ENCODE measurements at regions not wholly inside any gene's neighbourhood (a gene's known extent, or its start where the extent isn't known, plus 50 kb on each side); places are given as distances from the start of the nearest gene placed in this dataset.
"Not testable (repeated sequence)": the region's sequence is repeated elsewhere in the genome, so short reads cannot be mapped to it uniquely, and the experiment has no call there.

DNA sequence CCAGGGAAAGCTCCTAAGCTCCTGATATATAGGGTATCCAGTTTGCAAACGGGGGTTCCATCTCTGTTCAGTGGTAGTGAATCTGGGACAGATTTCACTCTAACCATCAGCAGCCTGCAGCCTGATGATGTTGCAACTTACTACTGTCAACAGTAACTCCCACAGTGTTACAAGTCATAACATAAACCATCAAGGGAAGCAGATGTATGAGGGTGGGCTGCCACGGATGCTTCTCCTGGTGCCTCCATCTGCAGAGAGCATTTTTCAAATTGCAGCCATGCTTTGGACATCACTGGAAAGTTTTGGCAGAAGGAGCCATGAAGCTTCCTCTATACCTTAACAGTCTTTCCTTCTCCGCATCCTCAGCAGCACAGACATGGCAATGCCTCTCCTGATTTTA, 234.5 kb downstream of the ANKRD36B start:
- Histone ChIP-seq H3K9me3 (ENCODE audit: control insufficient read depth, low read length) (no peaks in the 10 kb centered on the region), H3K4me3 (ENCODE audit: low read length) (no peak overlapping the region), H3K9ac (ENCODE audit: low read length) (no peak overlapping the region), H3K4me1 (ENCODE audit: control insufficient read depth, insufficient read depth, low read length) (no peaks in the 10 kb centered on the region), H3K27me3 (replicated peaks; ENCODE audit: control insufficient read depth, insufficient read depth, low read length) (peaks cover 68% of the 10 kb centered on the region), H3K36me3 (ENCODE audit: control insufficient read depth, insufficient read depth, low read length, severe bottlenecking) (no peaks in the 10 kb centered on the region)
- no peak for DNase-seq (ENCODE audit: low read depth)

DNA sequence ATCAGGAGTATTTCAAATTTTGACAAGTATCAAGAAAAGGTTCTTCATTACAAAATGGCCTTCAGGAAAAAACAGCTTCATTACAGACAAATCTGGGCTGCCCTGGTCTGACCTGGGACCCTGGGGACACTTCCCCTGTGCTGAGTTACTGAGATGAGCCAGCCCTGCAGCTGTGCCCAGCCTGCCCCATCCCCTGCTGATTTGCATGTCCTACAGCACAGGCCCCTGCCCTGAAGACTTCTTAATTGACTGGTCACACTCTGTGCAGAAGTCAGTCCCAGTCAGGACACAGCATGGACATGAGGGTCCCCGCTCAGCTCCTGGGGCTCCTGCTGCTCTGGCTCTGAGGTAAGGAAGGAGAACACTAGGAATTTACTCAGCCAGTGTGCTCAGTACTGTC, 235.1 kb downstream of the ANKRD36B start:
- Histone ChIP-seq H3K9me3 (ENCODE audit: control insufficient read depth, low read length) (no peaks in the 10 kb centered on the region), H3K36me3 (ENCODE audit: control insufficient read depth, insufficient read depth, low read length, severe bottlenecking) (no peaks in the 10 kb centered on the region), H3K4me3 (ENCODE audit: low read length) (no peak overlapping the region), H3K9ac (ENCODE audit: low read length) (no peak overlapping the region), H3K4me1 (ENCODE audit: control insufficient read depth, insufficient read depth, low read length) (no peaks in the 10 kb centered on the region), H3K27me3 (replicated peaks; ENCODE audit: control insufficient read depth, insufficient read depth, low read length) (peaks cover 74% of the 10 kb centered on the region)
- DNase-seq (ENCODE audit: low read depth): no peak

DNA sequence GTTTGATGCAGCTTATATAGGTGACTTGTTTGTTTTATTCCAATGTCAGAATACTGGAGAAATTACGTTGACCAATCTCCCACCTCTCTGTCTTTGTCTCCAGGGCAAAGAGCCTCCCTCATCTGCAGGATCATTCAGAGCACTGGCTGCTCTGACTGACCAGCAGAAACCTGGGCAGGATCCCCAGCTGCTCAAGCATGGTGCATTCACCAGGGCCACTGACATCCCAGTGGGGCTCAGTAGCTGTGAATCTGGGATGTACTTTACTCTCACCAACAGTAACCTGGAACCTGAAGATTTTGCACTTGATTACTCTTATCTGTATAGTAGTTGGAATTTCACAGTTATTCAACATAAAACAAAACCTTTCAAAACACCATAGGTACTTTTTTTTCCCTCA, 235.9 kb downstream of the ANKRD36 start:
- no peak overlapping the region for H3K9ac ChIP-seq (ENCODE audit: low read length)
- no peak for DNase-seq (ENCODE audit: low read depth)

DNA sequence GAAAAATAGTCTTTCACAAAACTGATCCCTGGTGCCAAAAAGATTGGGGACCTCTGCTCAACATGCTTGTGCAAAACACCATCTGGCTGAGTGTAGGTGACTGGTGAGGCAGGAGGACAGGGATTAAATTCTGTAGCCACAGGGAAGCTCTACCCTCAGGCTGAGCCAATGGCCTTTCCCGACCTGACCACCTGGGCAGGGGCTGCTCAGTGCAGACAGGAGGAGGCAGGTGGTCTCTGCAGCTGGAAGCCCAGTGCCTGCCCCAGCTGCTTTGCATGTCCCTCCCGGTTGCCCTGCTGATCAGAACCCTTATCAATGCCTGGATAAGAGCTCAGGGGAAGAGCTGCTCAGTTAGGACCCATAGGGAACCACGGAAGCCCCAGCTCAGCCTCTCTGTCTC, 235.3 kb downstream of the ANKRD36 start:
- Histone ChIP-seq H3K4me3 (ENCODE audit: low read length) (no peak overlapping the region), H3K4me1 (ENCODE audit: control insufficient read depth, insufficient read depth, low read length) (no peaks in the 10 kb centered on the region), H3K9me3 (ENCODE audit: control insufficient read depth, low read length) (no peaks in the 10 kb centered on the region), H3K9ac (ENCODE audit: low read length) (no peak overlapping the region), H3K27me3 (replicated peaks; ENCODE audit: control insufficient read depth, insufficient read depth, low read length) (peaks cover 37% of the 10 kb centered on the region), H3K36me3 (ENCODE audit: control insufficient read depth, insufficient read depth, low read length, severe bottlenecking) (no peaks in the 10 kb centered on the region)
- DNase-seq (ENCODE audit: low read depth): no peak

More for the DNA sequence above, 235.9 kb downstream of the ANKRD36 start:
- no peaks in the 10 kb centered on the region for H3K36me3 ChIP-seq (ENCODE audit: control insufficient read depth, insufficient read depth, low read length, severe bottlenecking)
- H3K27me3 ChIP-seq (replicated peaks; ENCODE audit: control insufficient read depth, insufficient read depth, low read length): peaks cover 42% of the 10 kb centered on the region
- H3K9me3 ChIP-seq (ENCODE audit: control insufficient read depth, low read length): no peaks in the 10 kb centered on the region
- H3K4me1 ChIP-seq (ENCODE audit: control insufficient read depth, insufficient read depth, low read length): no peaks in the 10 kb centered on the region
- H3K4me3 ChIP-seq (ENCODE audit: low read length): no peak overlapping the region

DNA sequence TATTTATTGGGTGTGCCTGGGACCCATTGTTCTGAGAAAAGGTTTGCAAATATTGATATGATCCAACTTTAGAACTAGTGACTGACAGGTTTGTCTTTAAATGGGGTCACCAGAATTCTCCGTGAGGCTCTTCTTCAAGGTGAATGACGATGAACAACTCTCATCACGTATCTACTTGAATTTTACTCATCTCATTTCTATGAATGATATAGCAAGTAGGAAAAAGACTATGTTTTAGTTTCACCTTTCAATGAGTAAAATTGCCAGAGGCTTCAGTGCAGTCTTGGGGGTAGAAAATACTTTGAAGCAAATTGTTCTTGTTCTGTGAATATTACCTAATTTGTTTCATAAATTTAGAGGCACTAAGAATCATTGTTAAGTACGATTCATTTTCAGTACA, 232.0 kb downstream of the ANKRD36 start:
- not testable (repeated sequence) for H3K9ac ChIP-seq (ENCODE audit: low read length); DNase-seq (ENCODE audit: low read depth); H3K4me1 ChIP-seq (ENCODE audit: control insufficient read depth, insufficient read depth, low read length); H3K9me3 ChIP-seq (ENCODE audit: control insufficient read depth, low read length); H3K4me3 ChIP-seq (ENCODE audit: low read length); H3K36me3 ChIP-seq (ENCODE audit: control insufficient read depth, insufficient read depth, low read length, severe bottlenecking)
- peaks cover 11% of the 10 kb centered on the region for H3K27me3 ChIP-seq (replicated peaks; ENCODE audit: control insufficient read depth, insufficient read depth, low read length)

DNA sequence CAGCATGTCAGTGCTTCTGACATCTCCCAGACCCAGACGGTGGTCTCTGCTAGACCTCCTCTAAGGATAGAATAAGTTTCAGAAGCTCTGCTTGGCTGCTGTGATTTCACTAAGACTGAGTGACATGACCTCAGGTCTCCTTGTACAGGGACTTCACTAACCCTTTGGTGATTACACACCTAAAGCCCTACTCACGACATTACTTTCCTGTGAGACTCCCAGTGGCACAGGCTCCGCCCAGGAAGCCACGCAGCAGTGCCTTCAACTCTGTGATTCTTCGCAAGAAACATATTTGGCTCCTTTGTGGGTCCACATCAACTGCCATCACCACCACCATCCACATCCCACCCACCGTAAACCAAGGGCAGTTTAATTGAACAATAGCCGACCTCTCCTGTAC, 220.7 kb downstream of the ANKRD36 start:
- H3K4me1 ChIP-seq (ENCODE audit: control insufficient read depth, insufficient read depth, low read length); H3K36me3 ChIP-seq (ENCODE audit: control insufficient read depth, insufficient read depth, low read length, severe bottlenecking): not testable (repeated sequence)

DNA sequence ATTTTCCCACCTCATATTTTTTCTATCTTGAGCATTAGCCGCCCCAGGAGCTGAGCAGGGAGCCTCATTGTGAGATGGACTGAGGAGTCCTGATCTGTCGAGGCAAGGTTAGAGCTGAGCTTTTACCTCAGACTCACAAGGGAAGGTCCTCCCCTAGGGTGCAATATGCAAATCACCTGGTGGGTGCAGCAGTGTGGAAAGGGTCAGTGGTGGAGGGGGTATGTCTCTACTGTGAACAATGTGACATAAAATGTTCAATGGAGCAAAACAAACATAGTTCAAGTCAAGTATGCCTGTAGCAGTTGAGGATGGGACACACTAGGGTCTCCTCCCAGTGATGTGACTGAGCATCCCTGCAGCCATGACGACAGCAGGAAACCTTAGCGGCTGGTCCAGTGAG, 219.2 kb downstream of the ANKRD36 start:
- not testable (repeated sequence) for H3K9ac ChIP-seq (ENCODE audit: low read length); DNase-seq (ENCODE audit: low read depth); H3K36me3 ChIP-seq (ENCODE audit: control insufficient read depth, insufficient read depth, low read length, severe bottlenecking); H3K4me3 ChIP-seq (ENCODE audit: low read length); H3K4me1 ChIP-seq (ENCODE audit: control insufficient read depth, insufficient read depth, low read length); H3K9me3 ChIP-seq (ENCODE audit: control insufficient read depth, low read length); H3K27me3 ChIP-seq (replicated peaks; ENCODE audit: control insufficient read depth, insufficient read depth, low read length)

More for the DNA sequence above, 220.7 kb downstream of the ANKRD36 start:
- not testable (repeated sequence) for H3K9me3 ChIP-seq (ENCODE audit: control insufficient read depth, low read length); H3K4me3 ChIP-seq (ENCODE audit: low read length); H3K9ac ChIP-seq (ENCODE audit: low read length); H3K27me3 ChIP-seq (replicated peaks; ENCODE audit: control insufficient read depth, insufficient read depth, low read length); DNase-seq (ENCODE audit: low read depth)

DNA sequence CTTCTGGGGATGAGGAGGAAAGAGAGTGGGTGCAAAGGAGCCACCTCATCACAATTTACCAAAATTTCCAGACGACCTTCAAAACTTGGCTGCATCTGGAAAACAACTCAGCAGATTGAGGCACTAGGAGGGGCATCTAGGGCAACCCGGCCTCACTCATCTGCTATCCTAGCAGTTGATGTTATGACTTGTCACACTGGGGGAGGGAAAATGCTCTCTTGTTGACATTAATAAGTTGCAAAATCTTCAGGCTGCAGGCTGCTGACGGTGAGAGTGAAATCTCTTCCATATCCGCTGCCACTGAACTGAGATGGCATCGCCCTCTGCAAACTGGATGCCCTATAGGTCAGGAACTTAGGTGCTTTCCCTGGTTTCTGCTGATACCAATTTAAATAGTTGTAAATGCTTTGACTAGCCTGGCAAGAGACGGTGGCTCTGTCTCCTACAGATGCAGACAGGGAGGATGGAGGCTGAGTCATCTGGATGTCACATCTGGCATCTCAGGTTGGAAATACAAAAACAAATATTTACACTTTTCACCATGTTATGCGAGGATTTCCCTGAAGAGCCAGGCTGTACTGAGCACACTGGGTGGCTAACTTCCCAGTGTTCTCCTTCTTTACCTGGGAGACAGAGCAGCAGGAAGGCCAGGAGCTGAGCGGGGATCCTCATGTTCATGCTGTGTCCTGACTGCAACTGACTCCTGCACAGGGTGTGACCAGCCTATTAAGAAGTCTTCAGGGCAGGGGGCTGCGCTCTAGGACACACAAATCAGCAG, 209.2 kb downstream of the ANKRD36 start:
- not testable (repeated sequence) for DNase-seq (ENCODE audit: low read depth); H3K27me3 ChIP-seq (replicated peaks; ENCODE audit: control insufficient read depth, insufficient read depth, low read length); H3K36me3 ChIP-seq (ENCODE audit: control insufficient read depth, insufficient read depth, low read length, severe bottlenecking); H3K9ac ChIP-seq (ENCODE audit: low read length); H3K4me1 ChIP-seq (ENCODE audit: control insufficient read depth, insufficient read depth, low read length); H3K4me3 ChIP-seq (ENCODE audit: low read length); H3K9me3 ChIP-seq (ENCODE audit: control insufficient read depth, low read length)

DNA sequence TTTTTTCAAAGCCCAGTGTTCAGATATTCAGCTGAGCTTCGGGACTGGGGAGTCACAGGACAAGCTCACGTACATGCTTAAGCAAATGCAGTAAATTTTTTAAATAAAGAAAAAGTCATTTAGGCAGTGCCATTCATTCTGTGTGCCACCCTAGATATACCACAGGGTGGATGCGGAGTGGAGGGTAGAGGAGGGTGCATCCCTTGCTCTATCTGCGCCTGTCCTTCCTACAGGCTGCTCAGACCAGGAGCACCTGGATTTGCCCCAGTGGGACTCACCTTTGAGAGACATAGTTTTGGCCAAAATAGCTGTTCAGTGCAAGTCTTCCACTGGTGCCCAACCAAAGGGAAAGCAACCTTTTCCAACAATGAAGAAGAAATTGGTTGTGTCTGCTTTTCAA, 202.4 kb downstream of the ANKRD36 start:
- not testable (repeated sequence) for DNase-seq (ENCODE audit: low read depth); H3K4me3 ChIP-seq (ENCODE audit: low read length); H3K4me1 ChIP-seq (ENCODE audit: control insufficient read depth, insufficient read depth, low read length); H3K27me3 ChIP-seq (replicated peaks; ENCODE audit: control insufficient read depth, insufficient read depth, low read length); H3K9ac ChIP-seq (ENCODE audit: low read length); H3K36me3 ChIP-seq (ENCODE audit: control insufficient read depth, insufficient read depth, low read length, severe bottlenecking); H3K9me3 ChIP-seq (ENCODE audit: control insufficient read depth, low read length)

DNA sequence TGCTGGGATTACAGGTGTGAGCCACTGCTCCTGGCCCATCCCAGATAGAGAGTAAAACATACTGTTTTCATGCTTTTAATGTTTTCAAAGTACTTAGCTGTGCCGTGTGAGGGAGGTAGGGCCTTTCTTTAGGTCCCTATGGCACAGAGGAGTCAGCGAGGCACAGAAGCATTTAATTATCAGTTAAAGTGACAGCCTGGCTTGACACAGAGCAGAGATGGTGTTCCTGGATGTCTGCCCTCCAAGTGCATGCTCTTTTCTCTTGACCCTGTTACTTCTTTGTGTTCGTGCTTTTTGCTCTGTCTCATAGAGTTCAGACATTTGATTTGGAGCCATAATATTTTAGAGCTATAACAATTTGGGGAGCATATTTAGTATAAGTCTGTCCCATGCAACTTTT, 199.5 kb downstream of the ANKRD36 start:
- not testable (repeated sequence) for H3K9ac ChIP-seq (ENCODE audit: low read length); H3K27me3 ChIP-seq (replicated peaks; ENCODE audit: control insufficient read depth, insufficient read depth, low read length); H3K36me3 ChIP-seq (ENCODE audit: control insufficient read depth, insufficient read depth, low read length, severe bottlenecking); H3K9me3 ChIP-seq (ENCODE audit: control insufficient read depth, low read length); H3K4me1 ChIP-seq (ENCODE audit: control insufficient read depth, insufficient read depth, low read length); DNase-seq (ENCODE audit: low read depth); H3K4me3 ChIP-seq (ENCODE audit: low read length)

DNA sequence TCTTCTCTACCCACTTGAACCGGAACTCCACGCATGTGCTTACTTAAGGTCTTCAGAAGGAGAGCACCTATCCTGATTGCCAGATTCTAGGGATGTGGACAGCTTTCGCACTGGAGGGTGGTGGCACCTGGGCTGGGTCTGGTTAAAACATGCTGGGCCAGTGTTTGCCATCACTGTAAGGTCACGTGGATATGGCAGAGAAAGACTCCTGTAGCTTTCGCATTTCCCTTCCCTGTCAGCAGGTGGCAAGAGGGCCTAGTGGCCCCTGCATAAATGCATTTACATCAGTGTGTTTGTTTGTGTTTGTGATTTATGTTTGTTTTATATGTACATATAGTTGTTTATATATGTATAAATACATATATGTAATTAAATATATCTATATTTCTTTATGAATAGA, 192.5 kb downstream of the ANKRD36 start:
- not testable (repeated sequence) for H3K4me1 ChIP-seq (ENCODE audit: control insufficient read depth, insufficient read depth, low read length); H3K9me3 ChIP-seq (ENCODE audit: control insufficient read depth, low read length); H3K36me3 ChIP-seq (ENCODE audit: control insufficient read depth, insufficient read depth, low read length, severe bottlenecking); H3K9ac ChIP-seq (ENCODE audit: low read length); H3K27me3 ChIP-seq (replicated peaks; ENCODE audit: control insufficient read depth, insufficient read depth, low read length); H3K4me3 ChIP-seq (ENCODE audit: low read length); DNase-seq (ENCODE audit: low read depth)

DNA sequence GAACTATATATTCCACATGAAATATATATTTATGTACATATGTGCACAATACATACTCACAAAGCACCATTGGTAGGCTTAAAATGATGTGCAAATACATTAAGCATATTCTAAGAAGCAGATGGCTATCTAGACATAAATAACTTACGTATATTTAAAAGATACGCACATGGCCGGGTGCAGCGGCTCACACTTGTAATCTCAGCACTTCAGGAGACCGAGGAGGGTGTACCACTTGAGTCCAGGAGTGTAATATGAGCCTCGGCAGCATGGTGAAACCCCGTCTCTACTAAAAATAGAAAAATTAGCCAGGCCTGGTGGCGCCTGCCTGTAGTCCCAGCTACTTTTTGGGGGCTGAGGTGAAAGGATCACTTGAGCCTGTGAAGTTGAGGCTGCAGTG, 189.9 kb downstream of the ANKRD36 start:
- not testable (repeated sequence) for H3K4me3 ChIP-seq (ENCODE audit: low read length); H3K9ac ChIP-seq (ENCODE audit: low read length); H3K9me3 ChIP-seq (ENCODE audit: control insufficient read depth, low read length); H3K4me1 ChIP-seq (ENCODE audit: control insufficient read depth, insufficient read depth, low read length); H3K27me3 ChIP-seq (replicated peaks; ENCODE audit: control insufficient read depth, insufficient read depth, low read length); H3K36me3 ChIP-seq (ENCODE audit: control insufficient read depth, insufficient read depth, low read length, severe bottlenecking); DNase-seq (ENCODE audit: low read depth)
